Tibial nerve (tissue), 3 donors: ENCODE measurements at regions not wholly inside any gene's neighbourhood (a gene's known extent, or its start where the extent isn't known, plus 50 kb on each side); places are given as distances from the start of the nearest gene placed in this dataset.

Experiments
- POLR2A ChIP-seq, 2 donors: fragments of 450-650 bp; IDR thresholded peaks; one replicate each; pipeline ENCODE4 v1.6.1; 2017; ENCODE audit warnings: antibody characterized with exemption in 2 of 2, mild to moderate bottlenecking in 2 of 2, moderate library complexity in 2 of 2
- TF ChIP-seq, protein P1 (sequence below), 5 experiments: fragments of 200-600 bp in 3 of 5; fragments of 450-650 bp in 2 of 5; sonication (generic) in 3 of 5; IDR thresholded peaks; one replicate each; pipeline ENCODE4 v1.5.1; 2016 to 2019; ENCODE audit warnings: antibody characterized with exemption in 5 of 5, mild to moderate bottlenecking in 3 of 5, moderate library complexity in 2 of 5

DNA sequence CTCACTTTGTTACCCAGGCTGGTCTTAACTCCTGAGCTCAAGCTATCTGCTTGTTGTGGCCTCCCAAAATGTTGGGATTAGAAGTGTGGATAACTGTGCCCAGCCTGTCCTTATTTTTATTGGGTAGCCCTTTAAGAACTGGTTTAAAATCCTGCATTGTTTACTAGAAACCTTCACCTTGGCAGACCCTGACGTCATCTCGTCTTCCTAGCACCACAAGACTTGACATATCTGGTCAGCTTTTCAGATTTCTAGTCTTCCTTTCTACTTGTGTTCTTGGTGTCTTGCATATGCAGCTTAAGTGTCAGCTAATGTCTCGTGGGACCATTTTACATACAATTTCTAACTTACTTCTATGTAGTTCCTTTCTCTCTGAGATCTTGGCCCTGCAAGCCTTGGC lies 258.9 kb downstream of the IZUMO3 start:
- TF ChIP-seq, protein P1, sequence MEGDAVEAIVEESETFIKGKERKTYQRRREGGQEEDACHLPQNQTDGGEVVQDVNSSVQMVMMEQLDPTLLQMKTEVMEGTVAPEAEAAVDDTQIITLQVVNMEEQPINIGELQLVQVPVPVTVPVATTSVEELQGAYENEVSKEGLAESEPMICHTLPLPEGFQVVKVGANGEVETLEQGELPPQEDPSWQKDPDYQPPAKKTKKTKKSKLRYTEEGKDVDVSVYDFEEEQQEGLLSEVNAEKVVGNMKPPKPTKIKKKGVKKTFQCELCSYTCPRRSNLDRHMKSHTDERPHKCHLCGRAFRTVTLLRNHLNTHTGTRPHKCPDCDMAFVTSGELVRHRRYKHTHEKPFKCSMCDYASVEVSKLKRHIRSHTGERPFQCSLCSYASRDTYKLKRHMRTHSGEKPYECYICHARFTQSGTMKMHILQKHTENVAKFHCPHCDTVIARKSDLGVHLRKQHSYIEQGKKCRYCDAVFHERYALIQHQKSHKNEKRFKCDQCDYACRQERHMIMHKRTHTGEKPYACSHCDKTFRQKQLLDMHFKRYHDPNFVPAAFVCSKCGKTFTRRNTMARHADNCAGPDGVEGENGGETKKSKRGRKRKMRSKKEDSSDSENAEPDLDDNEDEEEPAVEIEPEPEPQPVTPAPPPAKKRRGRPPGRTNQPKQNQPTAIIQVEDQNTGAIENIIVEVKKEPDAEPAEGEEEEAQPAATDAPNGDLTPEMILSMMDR (IDR thresholded peaks at IDR 0.05) = no peak
- TF ChIP-seq POLR2A (IDR thresholded peaks at IDR 0.05) = no peak
